ENCODE measurements at regions not wholly inside any gene's neighbourhood (a gene's known extent, or its start where the extent isn't known, plus 50 kb on each side); places are given as distances from the start of the nearest gene placed in this dataset.

GRCh38 chr5:159751459-159751858 is 164.8 kb upstream of the ADRA1B start:
- TF ChIP-seq, protein P1, sequence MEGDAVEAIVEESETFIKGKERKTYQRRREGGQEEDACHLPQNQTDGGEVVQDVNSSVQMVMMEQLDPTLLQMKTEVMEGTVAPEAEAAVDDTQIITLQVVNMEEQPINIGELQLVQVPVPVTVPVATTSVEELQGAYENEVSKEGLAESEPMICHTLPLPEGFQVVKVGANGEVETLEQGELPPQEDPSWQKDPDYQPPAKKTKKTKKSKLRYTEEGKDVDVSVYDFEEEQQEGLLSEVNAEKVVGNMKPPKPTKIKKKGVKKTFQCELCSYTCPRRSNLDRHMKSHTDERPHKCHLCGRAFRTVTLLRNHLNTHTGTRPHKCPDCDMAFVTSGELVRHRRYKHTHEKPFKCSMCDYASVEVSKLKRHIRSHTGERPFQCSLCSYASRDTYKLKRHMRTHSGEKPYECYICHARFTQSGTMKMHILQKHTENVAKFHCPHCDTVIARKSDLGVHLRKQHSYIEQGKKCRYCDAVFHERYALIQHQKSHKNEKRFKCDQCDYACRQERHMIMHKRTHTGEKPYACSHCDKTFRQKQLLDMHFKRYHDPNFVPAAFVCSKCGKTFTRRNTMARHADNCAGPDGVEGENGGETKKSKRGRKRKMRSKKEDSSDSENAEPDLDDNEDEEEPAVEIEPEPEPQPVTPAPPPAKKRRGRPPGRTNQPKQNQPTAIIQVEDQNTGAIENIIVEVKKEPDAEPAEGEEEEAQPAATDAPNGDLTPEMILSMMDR (IDR thresholded peaks at IDR 0.05; ENCODE audit: low read length), result no peak
- no peak for TF ChIP-seq EZH2 (optimal IDR thresholded peaks at IDR 0.05; ENCODE audit: low read depth, low read length)
